H9 (cell line): ENCODE measurements at regions not wholly inside any gene's neighbourhood (a gene's known extent, or its start where the extent isn't known, plus 50 kb on each side); places are given as distances from the start of the nearest gene placed in this dataset.

Experiments used
- DNase-seq: peaks from one replicate; pipeline ENCODE4 v3.0.0-alpha.2; 2017
- H2AFZ ChIP-seq: one replicate; pipeline ENCODE4 v1.6.1; 2013; ENCODE audit warnings: mild to moderate bottlenecking, low read length, control low read depth, moderate library complexity
- H2AK5ac ChIP-seq: 2 replicates; pipeline ENCODE4 v1.6.1; 2013; ENCODE audit warnings: low read length, control low read depth, mixed read lengths; ENCODE audit not compliant: insufficient read length
- H2BK120ac ChIP-seq: one replicate; pipeline ENCODE4 v1.6.1; 2013; ENCODE audit warnings: low read depth, mild to moderate bottlenecking, low read length, control low read depth, inconsistent platforms; ENCODE audit not compliant: poor library complexity, severe bottlenecking
- H2BK12ac ChIP-seq: 2 replicates; pipeline ENCODE4 v1.6.1; 2013; ENCODE audit warnings: low read length, control low read depth, mixed read lengths, low read depth; ENCODE audit not compliant: insufficient read length
- H2BK15ac ChIP-seq: 2 replicates; pipeline ENCODE4 v1.6.1; 2013; ENCODE audit warnings: low read depth, low read length, control low read depth
- H2BK20ac ChIP-seq: one replicate; pipeline ENCODE4 v1.6.1; 2013; ENCODE audit warnings: low read depth, mild to moderate bottlenecking, low read length, control low read depth, inconsistent platforms; ENCODE audit not compliant: poor library complexity, severe bottlenecking
- H2BK5ac ChIP-seq: 2 replicates; pipeline ENCODE4 v1.6.1; 2013; ENCODE audit warnings: low read length, control low read depth, mixed read lengths; ENCODE audit not compliant: insufficient read length
- H3K14ac ChIP-seq: 2 replicates; pipeline ENCODE4 v1.6.1; 2013; ENCODE audit warnings: low read length, control low read depth; ENCODE audit not compliant: insufficient read depth
- H3K18ac ChIP-seq: 2 replicates; pipeline ENCODE4 v1.6.1; 2013; ENCODE audit warnings: low read depth, mild to moderate bottlenecking, mixed read lengths, low read length, control low read depth; ENCODE audit not compliant: insufficient read length
- H3K23ac ChIP-seq: 2 replicates; pipeline ENCODE4 v1.6.1; 2013; ENCODE audit warnings: low read length, control low read depth, mixed read lengths, low read depth; ENCODE audit not compliant: insufficient read length
- H3K23me2 ChIP-seq: 2 replicates; pipeline ENCODE4 v1.6.1; 2013; ENCODE audit warnings: low read depth, mild to moderate bottlenecking, mixed read lengths, low read length, control low read depth; ENCODE audit not compliant: insufficient read length, poor library complexity, severe bottlenecking
- H3K27ac ChIP-seq: 2 replicates; pipeline ENCODE4 v1.5.1; 2013; ENCODE audit warnings: low read length, control low read depth, mixed read lengths, low read depth; ENCODE audit not compliant: insufficient read length
- H3K27me3 ChIP-seq: 2 replicates; pipeline ENCODE4 v1.6.1; 2013; ENCODE audit warnings: low read length, control low read depth, inconsistent platforms; ENCODE audit not compliant: insufficient read depth
- H3K4ac ChIP-seq: 2 replicates; pipeline ENCODE4 v1.6.1; 2013; ENCODE audit warnings: low read depth, mild to moderate bottlenecking, control low read depth, inconsistent platforms, low read length, moderate library complexity
- H3K4me1 ChIP-seq: 2 replicates; pipeline ENCODE4 v1.6.1; 2013; ENCODE audit warnings: low read length, control low read depth, inconsistent platforms; ENCODE audit not compliant: insufficient read depth
- H3K4me2 ChIP-seq: 2 replicates; pipeline ENCODE4 v1.6.1; 2013; ENCODE audit warnings: low read length, control low read depth, mixed read lengths; ENCODE audit not compliant: insufficient read length, insufficient read depth
- H3K56ac ChIP-seq: 2 replicates; pipeline ENCODE4 v1.6.1; 2013; ENCODE audit warnings: low read depth, mild to moderate bottlenecking, mixed read lengths, low read length, control low read depth; ENCODE audit not compliant: insufficient read length
- H3K79me1 ChIP-seq: 2 replicates; pipeline ENCODE4 v1.6.1; 2013; ENCODE audit warnings: low read depth, mild to moderate bottlenecking, moderate library complexity, low read length, control low read depth, inconsistent platforms; ENCODE audit not compliant: insufficient read depth, poor library complexity, severe bottlenecking
- H3K79me2 ChIP-seq: 2 replicates; pipeline ENCODE4 v1.6.1; 2013; ENCODE audit warnings: low read length, control low read depth, inconsistent platforms; ENCODE audit not compliant: insufficient read depth
- H3K9ac ChIP-seq: 2 replicates; pipeline ENCODE4 v1.6.1; 2013; ENCODE audit warnings: low read length, control low read depth, mixed read lengths; ENCODE audit not compliant: insufficient read length; ENCODE audit errors: extremely low read depth
- H3K9me3 ChIP-seq: one replicate; pipeline ENCODE4 v1.6.1; 2013; ENCODE audit warnings: low read depth, low read length, inconsistent platforms; ENCODE audit not compliant: control insufficient read depth
- H3T11ph ChIP-seq: one replicate; pipeline ENCODE4 v1.6.1; 2013; ENCODE audit warnings: mild to moderate bottlenecking, low read length, control low read depth, inconsistent platforms
- H4K20me1 ChIP-seq: one replicate; pipeline ENCODE4 v1.6.1; 2013; ENCODE audit not compliant: control insufficient read depth, insufficient read length, insufficient read depth
- H4K5ac ChIP-seq: 2 replicates; pipeline ENCODE4 v1.6.1; 2013; ENCODE audit warnings: low read depth, mild to moderate bottlenecking, mixed read lengths, low read length, control low read depth; ENCODE audit not compliant: insufficient read length
- H4K8ac ChIP-seq: replicated peaks from 2 replicates; pipeline ENCODE4 v1.6.1; 2013; ENCODE audit warnings: low read length, control low read depth, mixed read lengths, low read depth; ENCODE audit not compliant: insufficient read length
- H4K91ac ChIP-seq: 2 replicates; pipeline ENCODE4 v1.6.1; 2013; ENCODE audit warnings: low read depth, mild to moderate bottlenecking, moderate library complexity, mixed read lengths, low read length, control low read depth; ENCODE audit not compliant: insufficient read length
- H3K27ac Mint-ChIP-seq, 3 experiments: 2 replicates in 2 of 3; 3 replicates in 1 of 3; pipeline ENCODE4 v1.8.0; 2020 to 2021; ENCODE audit warnings: mixed read lengths in 3 of 3, mild to moderate bottlenecking in 1 of 3, moderate library complexity in 1 of 3
- H3K27me3 Mint-ChIP-seq: 2 replicates; pipeline ENCODE4 v1.8.0; 2021; ENCODE audit warnings: low read depth, mild to moderate bottlenecking, moderate library complexity, mixed read lengths
- H3K36me3 Mint-ChIP-seq, 3 experiments: 2 replicates in 2 of 3; 3 replicates in 1 of 3; pipeline ENCODE4 v1.8.0; 2020 to 2021; ENCODE audit warnings: low read depth in 3 of 3, mixed read lengths in 3 of 3; ENCODE audit not compliant: insufficient read depth in 1 of 3
- H3K4me1 Mint-ChIP-seq, 2 experiments: 2 replicates each; pipeline ENCODE4 v1.8.0; 2020; ENCODE audit warnings: mixed read lengths in 2 of 2
- H3K4me3 Mint-ChIP-seq, 2 experiments: 2 replicates in 1 of 2; 3 replicates in 1 of 2; pipeline ENCODE4 v1.8.0; 2020 to 2021; ENCODE audit warnings: mild to moderate bottlenecking in 2 of 2, mixed read lengths in 2 of 2, moderate library complexity in 1 of 2
- H3K9me3 Mint-ChIP-seq, 2 experiments: 2 replicates in 1 of 2; 3 replicates in 1 of 2; pipeline ENCODE4 v1.8.0; 2020; ENCODE audit warnings: mild to moderate bottlenecking in 2 of 2, mixed read lengths in 2 of 2, moderate library complexity in 1 of 2
- WGBS: extraction: QIAGEN DNeasy Blood & Tissue Kit; methylation state at CpG from one replicate; pipeline ENCODE4 v1.1.7; 2013; ENCODE audit warnings: missing lambda C conversion rate, low lambda C conversion rate, mixed read lengths; ENCODE audit not compliant: insufficient read length; ENCODE audit errors: extremely low coverage; 5-methylcytosine and 5-hydroxymethylcytosine counted together
- TF ChIP-seq, protein P1 (sequence below): fragments of 200-600 bp; sonication (generic); conservative IDR thresholded peaks from 3 replicates; pipeline ENCODE4 v1.8.0; 2021; ENCODE audit warnings: antibody characterized with exemption, mild to moderate bottlenecking

DNA sequence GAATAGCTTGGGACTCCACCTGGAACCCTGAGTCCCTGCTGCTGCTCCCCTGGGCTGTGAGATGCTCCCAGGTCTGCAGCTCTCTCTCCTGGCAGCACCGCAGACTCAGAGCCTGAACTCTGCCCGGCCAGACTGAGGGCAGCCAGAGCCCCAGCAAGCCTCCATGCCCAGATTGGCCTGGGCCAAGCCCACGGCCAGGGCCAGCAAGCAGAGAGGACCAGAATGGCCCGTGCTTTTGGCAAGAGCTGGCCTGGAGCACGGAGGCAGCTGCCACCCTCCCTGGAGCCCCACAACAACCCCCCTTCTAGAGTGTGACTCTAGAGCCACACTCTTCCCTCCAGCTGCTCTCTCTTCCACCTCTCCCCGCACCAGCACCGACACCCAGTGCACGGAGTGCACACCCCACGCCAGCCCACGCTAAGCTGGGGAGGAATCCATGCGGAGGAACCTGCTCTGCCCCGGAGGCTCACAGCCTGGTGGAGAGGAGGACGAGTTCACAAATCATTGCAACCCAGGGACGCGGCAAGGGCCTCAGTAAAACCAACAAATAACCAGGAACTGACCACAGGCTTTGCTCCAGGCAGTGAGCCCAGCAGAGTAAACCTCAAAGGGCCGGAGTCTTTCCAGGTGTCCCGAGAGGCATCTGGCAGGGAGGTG is 110.3 kb downstream of the HMX1 start:
- H2BK12ac ChIP-seq = no peak overlapping the region
- H3K27ac ChIP-seq = no peak overlapping the region
- H3K56ac ChIP-seq = no peak overlapping the region
- H2BK120ac ChIP-seq = no peak overlapping the region
- H4K5ac ChIP-seq = no peak overlapping the region
- H3K79me1 ChIP-seq = no peaks in the 10 kb centered on the region
- Mint-ChIP-seq H3K27ac (no peak overlapping the region), H3K27me3 (peaks cover 2% of the 10 kb centered on the region), H3K4me1 (peaks cover 7 to 10% of the 10 kb centered on the region in 2 experiments; a peak in 3 of 4 replicates), H3K36me3 (no peaks in the 10 kb centered on the region), H3K9me3 (no peaks in the 10 kb centered on the region), H3K4me3 (no peak overlapping the region)
- H2BK5ac ChIP-seq = no peak overlapping the region
- H3K27me3 ChIP-seq = no peaks in the 10 kb centered on the region
- TF ChIP-seq, protein P1, sequence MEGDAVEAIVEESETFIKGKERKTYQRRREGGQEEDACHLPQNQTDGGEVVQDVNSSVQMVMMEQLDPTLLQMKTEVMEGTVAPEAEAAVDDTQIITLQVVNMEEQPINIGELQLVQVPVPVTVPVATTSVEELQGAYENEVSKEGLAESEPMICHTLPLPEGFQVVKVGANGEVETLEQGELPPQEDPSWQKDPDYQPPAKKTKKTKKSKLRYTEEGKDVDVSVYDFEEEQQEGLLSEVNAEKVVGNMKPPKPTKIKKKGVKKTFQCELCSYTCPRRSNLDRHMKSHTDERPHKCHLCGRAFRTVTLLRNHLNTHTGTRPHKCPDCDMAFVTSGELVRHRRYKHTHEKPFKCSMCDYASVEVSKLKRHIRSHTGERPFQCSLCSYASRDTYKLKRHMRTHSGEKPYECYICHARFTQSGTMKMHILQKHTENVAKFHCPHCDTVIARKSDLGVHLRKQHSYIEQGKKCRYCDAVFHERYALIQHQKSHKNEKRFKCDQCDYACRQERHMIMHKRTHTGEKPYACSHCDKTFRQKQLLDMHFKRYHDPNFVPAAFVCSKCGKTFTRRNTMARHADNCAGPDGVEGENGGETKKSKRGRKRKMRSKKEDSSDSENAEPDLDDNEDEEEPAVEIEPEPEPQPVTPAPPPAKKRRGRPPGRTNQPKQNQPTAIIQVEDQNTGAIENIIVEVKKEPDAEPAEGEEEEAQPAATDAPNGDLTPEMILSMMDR = no peak
- no peak overlapping the region for H3T11ph ChIP-seq
- no peak overlapping the region for H4K8ac ChIP-seq
- H3K79me2 ChIP-seq = no peaks in the 10 kb centered on the region
- H3K23ac ChIP-seq = no peak overlapping the region
- WGBS = no CpG with 5 or more reads among the region's 17 CpGs
- no peaks in the 10 kb centered on the region for H4K20me1 ChIP-seq
- no peak for DNase-seq
- H3K4me2 ChIP-seq = no peak overlapping the region
- H2AFZ ChIP-seq = no peak overlapping the region
- H3K9me3 ChIP-seq = no peaks in the 10 kb centered on the region
- peak overlapping the region; percentile 38 for H3K18ac ChIP-seq
- H3K4me1 ChIP-seq = no peaks in the 10 kb centered on the region
- H3K4ac ChIP-seq = no peak overlapping the region
- no peak overlapping the region for H2AK5ac ChIP-seq
- H3K14ac ChIP-seq = peak overlapping the region; percentile 26
- H4K91ac ChIP-seq = no peak overlapping the region
- no peak overlapping the region for H2BK20ac ChIP-seq
- no peak overlapping the region for H3K9ac ChIP-seq
- H2BK15ac ChIP-seq = no peak overlapping the region
- no peaks in the 10 kb centered on the region for H3K23me2 ChIP-seq
